ENCODE measurements at regions not wholly inside any gene's neighbourhood (a gene's known extent, or its start where the extent isn't known, plus 50 kb on each side); places are given as distances from the start of the nearest gene placed in this dataset.

DNA sequence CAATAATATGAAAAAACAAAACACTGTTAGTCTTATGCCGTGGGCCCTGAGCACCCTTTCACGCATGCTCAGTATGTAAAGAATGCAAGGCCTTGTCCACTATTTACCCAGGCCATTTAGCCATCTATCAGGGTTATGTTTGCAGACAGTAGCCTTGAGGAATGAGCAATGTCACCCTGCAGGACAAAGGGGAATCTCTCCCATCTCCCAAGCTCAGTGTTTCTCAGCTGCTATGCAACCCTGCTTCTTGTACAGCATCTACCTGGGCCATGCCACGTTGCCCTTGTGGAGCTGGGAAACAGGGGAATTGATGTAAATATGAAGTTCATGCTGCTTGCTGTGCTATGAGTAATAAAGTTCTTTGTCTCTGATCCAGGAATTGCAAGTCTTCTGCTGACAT lies 51.5 kb upstream of the SLCO2A1 start:
- Histone ChIP-seq H3K4me1 (ENCODE audit: control insufficient read depth, insufficient read depth, low read length) (peaks cover 5% of the 10 kb centered on the region), H2AK5ac (ENCODE audit: low read depth, low read length) (no peak overlapping the region), H3K23ac (ENCODE audit: low read depth, low read length) (no peak overlapping the region), H3K18ac (ENCODE audit: low read depth, low read length) (no peak overlapping the region), H3K27me3 (ENCODE audit: control insufficient read depth, insufficient read depth, low read length) (no peaks in the 10 kb centered on the region), H2AFZ (replicated peaks; ENCODE audit: low read length, poor library complexity) (no peak overlapping the region), H3K36me3 (ENCODE audit: control insufficient read depth, insufficient read depth, low read length) (no peaks in the 10 kb centered on the region), H3K4ac (ENCODE audit: low read depth, low read length) (no peak overlapping the region), H2BK15ac (ENCODE audit: low read depth, low read length) (no peak overlapping the region), H4K91ac (ENCODE audit: insufficient read depth, low read depth, low read length) (no peak overlapping the region), H3K79me1 (ENCODE audit: low read depth in 1 of 2, low read length in 2 of 2) (no peaks in the 10 kb centered on the region), H4K5ac (ENCODE audit: low read depth, low read length) (no peak overlapping the region), H2AK9ac (replicated peaks; ENCODE audit: low read depth, low read length, poor library complexity) (no peak overlapping the region), H3K27ac (ENCODE audit: insufficient read depth, low read length) (no peak overlapping the region), H3K56ac (ENCODE audit: extremely low read depth, insufficient read depth, low read length) (no peak overlapping the region), H3K9ac (ENCODE audit: low read depth, low read length) (no peak overlapping the region), H2BK5ac (ENCODE audit: low read depth, low read length, poor library complexity, severe bottlenecking) (no peak overlapping the region), H2BK20ac (ENCODE audit: low read depth, low read length) (no peak overlapping the region), H3K4me3 (ENCODE audit: insufficient read depth, low read depth, low read length) (no peak overlapping the region), H3K14ac (replicated peaks; ENCODE audit: low read depth, low read length) (no peak overlapping the region), H2BK120ac (ENCODE audit: low read depth, low read length) (no peak overlapping the region), H3K4me2 (ENCODE audit: low read depth, low read length) (no peak overlapping the region), H4K8ac (ENCODE audit: low read depth in 2 of 2, low read length in 2 of 2) (no peak overlapping the region), H3K9me3 (ENCODE audit: control insufficient read depth, insufficient read depth, low read length) (peaks cover 6% of the 10 kb centered on the region), H4K20me1 (ENCODE audit: insufficient read depth, low read length) (no peaks in the 10 kb centered on the region), H3K9me1 (ENCODE audit: insufficient read depth, low read length) (no peaks in the 10 kb centered on the region; the same call in 1 of the 2 replicates)
- dilution Hi-C loops (cut with HindIII; ENCODE audit: low sequenced_read_pairs, unreplicated experiment): no loop called here
- no TSS peak for BruUV-seq (replicated peaks)
- DNase-seq: no peak
- intact Hi-C loops (cut with micrococcal nuclease): no loop called here
- POLR2A ChIA-PET (ENCODE audit: unreplicated experiment): no interaction called here
- WGBS, 2 experiments (ENCODE audit: extremely low coverage in 2 of 2, insufficient read length in 1 of 2): no CpG with 5 or more reads among the region's 3 CpGs
- in situ Hi-C loops (cut with MboI; ENCODE audit: low sequenced_read_pairs): no loop called here
- CTCF ChIA-PET: no interaction called here
- no peak for ATAC-seq (ENCODE audit: low read depth)
- TF ChIP-seq NFE2L2 (IDR thresholded peaks at IDR 0.05; ENCODE audit: low read depth, low read length) (no peak), CEBPB (IDR thresholded peaks at IDR 0.05; ENCODE audit: low read depth, low read length) (no peak), RCOR1 (IDR thresholded peaks at IDR 0.05; ENCODE audit: insufficient replicate concordance, low read length) (no peak), RFX5 (IDR thresholded peaks at IDR 0.05; ENCODE audit: low read depth, low read length) (no peak), FOS (IDR thresholded peaks at IDR 0.05; ENCODE audit: low read depth, low read length) (no peak), POLR2A (IDR thresholded peaks at IDR 0.05; ENCODE audit: low read depth, low read length) (no peak), SMC3 (IDR thresholded peaks at IDR 0.05; ENCODE audit: low read depth, low read length) (no peak), BHLHE40 (IDR thresholded peaks at IDR 0.05; ENCODE audit: low read depth, low read length) (no peak), RAD21 (IDR thresholded peaks at IDR 0.05; ENCODE audit: low read length) (no peak), MAFK (IDR thresholded peaks at IDR 0.05; ENCODE audit: low read depth, low read length) (no peak), MAZ (IDR thresholded peaks at IDR 0.05; ENCODE audit: borderline replicate concordance, low read depth, low read length) (no peak), MXI1 (IDR thresholded peaks at IDR 0.05; ENCODE audit: borderline replicate concordance, low read depth, low read length) (no peak), CHD1 (IDR thresholded peaks at IDR 0.05; ENCODE audit: low read depth, low read length) (no peak)
- TF ChIP-seq, protein P1, sequence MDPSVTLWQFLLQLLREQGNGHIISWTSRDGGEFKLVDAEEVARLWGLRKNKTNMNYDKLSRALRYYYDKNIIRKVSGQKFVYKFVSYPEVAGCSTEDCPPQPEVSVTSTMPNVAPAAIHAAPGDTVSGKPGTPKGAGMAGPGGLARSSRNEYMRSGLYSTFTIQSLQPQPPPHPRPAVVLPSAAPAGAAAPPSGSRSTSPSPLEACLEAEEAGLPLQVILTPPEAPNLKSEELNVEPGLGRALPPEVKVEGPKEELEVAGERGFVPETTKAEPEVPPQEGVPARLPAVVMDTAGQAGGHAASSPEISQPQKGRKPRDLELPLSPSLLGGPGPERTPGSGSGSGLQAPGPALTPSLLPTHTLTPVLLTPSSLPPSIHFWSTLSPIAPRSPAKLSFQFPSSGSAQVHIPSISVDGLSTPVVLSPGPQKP (IDR thresholded peaks at IDR 0.05; ENCODE audit: borderline replicate concordance, low read depth, low read length): no peak
- TF ChIP-seq, protein P2, sequence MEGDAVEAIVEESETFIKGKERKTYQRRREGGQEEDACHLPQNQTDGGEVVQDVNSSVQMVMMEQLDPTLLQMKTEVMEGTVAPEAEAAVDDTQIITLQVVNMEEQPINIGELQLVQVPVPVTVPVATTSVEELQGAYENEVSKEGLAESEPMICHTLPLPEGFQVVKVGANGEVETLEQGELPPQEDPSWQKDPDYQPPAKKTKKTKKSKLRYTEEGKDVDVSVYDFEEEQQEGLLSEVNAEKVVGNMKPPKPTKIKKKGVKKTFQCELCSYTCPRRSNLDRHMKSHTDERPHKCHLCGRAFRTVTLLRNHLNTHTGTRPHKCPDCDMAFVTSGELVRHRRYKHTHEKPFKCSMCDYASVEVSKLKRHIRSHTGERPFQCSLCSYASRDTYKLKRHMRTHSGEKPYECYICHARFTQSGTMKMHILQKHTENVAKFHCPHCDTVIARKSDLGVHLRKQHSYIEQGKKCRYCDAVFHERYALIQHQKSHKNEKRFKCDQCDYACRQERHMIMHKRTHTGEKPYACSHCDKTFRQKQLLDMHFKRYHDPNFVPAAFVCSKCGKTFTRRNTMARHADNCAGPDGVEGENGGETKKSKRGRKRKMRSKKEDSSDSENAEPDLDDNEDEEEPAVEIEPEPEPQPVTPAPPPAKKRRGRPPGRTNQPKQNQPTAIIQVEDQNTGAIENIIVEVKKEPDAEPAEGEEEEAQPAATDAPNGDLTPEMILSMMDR (conservative IDR thresholded peaks at IDR 0.05; ENCODE audit: low read depth, low read length): no peak
- TF ChIP-seq, protein P3, sequence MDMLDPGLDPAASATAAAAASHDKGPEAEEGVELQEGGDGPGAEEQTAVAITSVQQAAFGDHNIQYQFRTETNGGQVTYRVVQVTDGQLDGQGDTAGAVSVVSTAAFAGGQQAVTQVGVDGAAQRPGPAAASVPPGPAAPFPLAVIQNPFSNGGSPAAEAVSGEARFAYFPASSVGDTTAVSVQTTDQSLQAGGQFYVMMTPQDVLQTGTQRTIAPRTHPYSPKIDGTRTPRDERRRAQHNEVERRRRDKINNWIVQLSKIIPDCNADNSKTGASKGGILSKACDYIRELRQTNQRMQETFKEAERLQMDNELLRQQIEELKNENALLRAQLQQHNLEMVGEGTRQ (IDR thresholded peaks at IDR 0.05; ENCODE audit: low read depth, low read length): no peak

All from IMR-90 (cell line).